ENCODE measurements at regions not wholly inside any gene's neighbourhood (a gene's known extent, or its start where the extent isn't known, plus 50 kb on each side); places are given as distances from the start of the nearest gene placed in this dataset.

- Histone ChIP-seq H3K9ac (ENCODE audit: insufficient read depth in 1 of 2, low read length in 2 of 2) (no peak overlapping the region), H3K4me3 (no peak overlapping the region), H3K4me1 (ENCODE audit: control insufficient read depth in 5 of 5, insufficient read depth in 5 of 5, low read length in 5 of 5) (no peaks in the 10 kb centered on the region), H3K36me3 (ENCODE audit: control insufficient read depth in 4 of 4, insufficient read depth in 4 of 4, low read length in 4 of 4) (no peaks in the 10 kb centered on the region), H3K9me3 (ENCODE audit: control insufficient read depth in 4 of 4, insufficient read depth in 3 of 4, low read length in 3 of 4) (peaks cover 0 to 3% (median 0%) of the 10 kb centered on the region in 4 donors), H3K27me3 (ENCODE audit: control insufficient read depth in 3 of 3, insufficient read depth in 3 of 3, low read length in 2 of 3) (no peaks in the 10 kb centered on the region), H3K27ac (ENCODE audit: low read depth in 1 of 2, low read length in 1 of 2) (no peak overlapping the region)
- TF ChIP-seq CTCF (IDR thresholded peaks at IDR 0.05; ENCODE audit: control extremely low read depth, extremely low read depth), result no peak
- DNase-seq, result no peak
- WGBS, 2 donors, result 85 to 86% methylated on average over 2 of the region's 2 CpGs
- no peak for ATAC-seq (ENCODE audit: insufficient read depth, low FRiP score)
Measured at GRCh38 chr5:22968386-22968785, 115.2 kb upstream of the CDH12 start.

DNA sequence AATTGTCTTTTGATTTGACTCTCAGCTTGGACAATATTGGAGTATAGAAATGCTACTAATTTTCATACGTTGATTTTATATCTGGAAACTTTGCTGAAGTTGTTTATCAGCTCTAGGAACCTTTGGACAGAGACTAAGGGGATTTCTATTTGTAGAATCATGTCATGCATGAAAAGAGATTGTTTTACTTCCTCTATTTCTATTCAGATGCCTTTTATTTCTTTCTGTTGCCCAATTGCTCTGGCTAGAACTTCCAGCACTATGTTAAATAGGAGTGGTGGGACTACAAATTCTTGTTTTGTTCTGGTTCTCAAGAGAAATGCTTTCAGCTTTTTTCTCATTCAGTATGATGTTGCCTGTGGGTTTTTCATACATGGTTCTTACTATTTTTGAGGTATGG, 112.8 kb upstream of the CDH12 start:
- H3K36me3 ChIP-seq (ENCODE audit: control insufficient read depth in 4 of 4, insufficient read depth in 4 of 4, low read length in 4 of 4), result no peaks in the 10 kb centered on the region
- no peaks in the 10 kb centered on the region for H3K4me1 ChIP-seq (ENCODE audit: control insufficient read depth in 5 of 5, insufficient read depth in 5 of 5, low read length in 5 of 5)
- H3K27ac ChIP-seq (ENCODE audit: low read depth in 1 of 2, low read length in 1 of 2), result no peak overlapping the region
- H3K4me3 ChIP-seq, result no peak overlapping the region
- no peaks in the 10 kb centered on the region for H3K9me3 ChIP-seq (ENCODE audit: control insufficient read depth in 4 of 4, insufficient read depth in 3 of 4, low read length in 3 of 4)
- TF ChIP-seq CTCF (IDR thresholded peaks at IDR 0.05; ENCODE audit: control extremely low read depth, extremely low read depth), result no peak
- H3K27me3 ChIP-seq (ENCODE audit: control insufficient read depth in 3 of 3, insufficient read depth in 3 of 3, low read length in 2 of 3), result no peaks in the 10 kb centered on the region
- DNase-seq, result no peak
- no peak for ATAC-seq (ENCODE audit: insufficient read depth, low FRiP score)
- 67 to 74% methylated on average over 1 of the region's 1 CpG for WGBS, 2 donors
- H3K9ac ChIP-seq (ENCODE audit: insufficient read depth in 1 of 2, low read length in 2 of 2), result no peak overlapping the region

GRCh38 chr5:22964632-22965031, 111.5 kb upstream of the CDH12 start:
- no peak overlapping the region for H3K27ac ChIP-seq (ENCODE audit: low read depth in 1 of 2, low read length in 1 of 2)
- H3K4me3 ChIP-seq, result no peak overlapping the region
- no peak for ATAC-seq (ENCODE audit: insufficient read depth, low FRiP score)
- H3K27me3 ChIP-seq (ENCODE audit: control insufficient read depth in 3 of 3, insufficient read depth in 3 of 3, low read length in 2 of 3), result no peaks in the 10 kb centered on the region
- H3K9ac ChIP-seq (ENCODE audit: insufficient read depth in 1 of 2, low read length in 2 of 2), result no peak overlapping the region
- no peaks in the 10 kb centered on the region for H3K9me3 ChIP-seq (ENCODE audit: control insufficient read depth in 4 of 4, insufficient read depth in 3 of 4, low read length in 3 of 4)
- WGBS, 2 donors, result 95 to 96% methylated on average over 1 of the region's 1 CpG
- H3K4me1 ChIP-seq (ENCODE audit: control insufficient read depth in 5 of 5, insufficient read depth in 5 of 5, low read length in 5 of 5), result no peaks in the 10 kb centered on the region
- no peak for DNase-seq
- H3K36me3 ChIP-seq (ENCODE audit: control insufficient read depth in 4 of 4, insufficient read depth in 4 of 4, low read length in 4 of 4), result no peaks in the 10 kb centered on the region
- TF ChIP-seq CTCF (IDR thresholded peaks at IDR 0.05; ENCODE audit: control extremely low read depth, extremely low read depth), result no peak

Data from lung (tissue), 11 donors.